Lower lobe of right lung (tissue), 2 donors: ENCODE measurements at regions not wholly inside any gene's neighbourhood (a gene's known extent, or its start where the extent isn't known, plus 50 kb on each side); places are given as distances from the start of the nearest gene placed in this dataset.
"Not testable (repeated sequence)": the region's sequence is repeated elsewhere in the genome, so short reads cannot be mapped to it uniquely, and the experiment has no call there.

Experiments used
- ATAC-seq, 2 donors: fragments of 200-7000 bp; cut with Tn5 transposase; one replicate each; pipeline ENCODE4 v1.9.1; 2020 to 2022; ENCODE audit warnings: mild to moderate bottlenecking in 2 of 2, moderate library complexity in 2 of 2
- DNase-seq: peaks from one replicate; pipeline ENCODE4 v3.0.0-alpha.2; 2020
- H3K27ac ChIP-seq: fragments of 200-600 bp; one replicate; pipeline ENCODE4 v1.8.0; 2022
- H3K27me3 ChIP-seq: fragments of 200-600 bp; one replicate; pipeline ENCODE4 v1.8.0; 2022; ENCODE audit warnings: low read depth
- H3K36me3 ChIP-seq: fragments of 200-600 bp; one replicate; pipeline ENCODE4 v1.8.0; 2022; ENCODE audit warnings: mild to moderate bottlenecking
- H3K4me1 ChIP-seq: fragments of 200-600 bp; one replicate; pipeline ENCODE4 v1.8.0; 2022
- H3K4me3 ChIP-seq: fragments of 200-600 bp; one replicate; pipeline ENCODE4 v1.8.0; 2022; ENCODE audit warnings: mild to moderate bottlenecking
- H3K9me3 ChIP-seq: fragments of 200-600 bp; one replicate; pipeline ENCODE4 v1.8.0; 2022
- intact Hi-C: fragments of 100-400 bp; cut with DNase I; formaldehyde crosslinking; loops from one replicate; pipeline ENCODE4 v1.11.0; 2022
- TF ChIP-seq, protein P1 (sequence below): fragments of 200-600 bp; IDR thresholded peaks from one replicate; pipeline ENCODE4 v1.8.0; 2022; ENCODE audit warnings: antibody characterized with exemption, mild to moderate bottlenecking
- donor health status: DM: no; HTN: yes; CAD: no; lungs with severe emphysema.

DNA sequence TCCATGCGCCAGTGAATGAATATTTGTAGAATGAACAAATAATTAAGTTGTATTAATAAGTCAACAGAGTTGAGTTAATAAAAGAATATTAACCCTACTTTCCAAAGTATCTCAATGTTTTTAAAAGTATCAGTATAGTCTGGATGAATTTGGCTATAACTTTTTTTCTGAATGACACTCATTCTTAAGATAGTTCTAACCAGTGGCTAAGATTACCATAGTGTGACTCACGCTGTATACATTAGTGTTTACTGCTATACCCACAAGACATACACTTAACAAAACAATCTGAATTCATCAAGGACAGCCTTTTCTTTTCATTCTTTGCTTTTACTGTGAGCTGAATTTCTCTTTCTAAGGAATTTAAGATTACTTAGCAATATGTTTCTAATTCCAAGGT is 77.0 kb upstream of the PDE1A start:
- TF ChIP-seq, protein P1, sequence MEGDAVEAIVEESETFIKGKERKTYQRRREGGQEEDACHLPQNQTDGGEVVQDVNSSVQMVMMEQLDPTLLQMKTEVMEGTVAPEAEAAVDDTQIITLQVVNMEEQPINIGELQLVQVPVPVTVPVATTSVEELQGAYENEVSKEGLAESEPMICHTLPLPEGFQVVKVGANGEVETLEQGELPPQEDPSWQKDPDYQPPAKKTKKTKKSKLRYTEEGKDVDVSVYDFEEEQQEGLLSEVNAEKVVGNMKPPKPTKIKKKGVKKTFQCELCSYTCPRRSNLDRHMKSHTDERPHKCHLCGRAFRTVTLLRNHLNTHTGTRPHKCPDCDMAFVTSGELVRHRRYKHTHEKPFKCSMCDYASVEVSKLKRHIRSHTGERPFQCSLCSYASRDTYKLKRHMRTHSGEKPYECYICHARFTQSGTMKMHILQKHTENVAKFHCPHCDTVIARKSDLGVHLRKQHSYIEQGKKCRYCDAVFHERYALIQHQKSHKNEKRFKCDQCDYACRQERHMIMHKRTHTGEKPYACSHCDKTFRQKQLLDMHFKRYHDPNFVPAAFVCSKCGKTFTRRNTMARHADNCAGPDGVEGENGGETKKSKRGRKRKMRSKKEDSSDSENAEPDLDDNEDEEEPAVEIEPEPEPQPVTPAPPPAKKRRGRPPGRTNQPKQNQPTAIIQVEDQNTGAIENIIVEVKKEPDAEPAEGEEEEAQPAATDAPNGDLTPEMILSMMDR: no peak
- H3K4me3 ChIP-seq: no peak overlapping the region
- no peaks in the 10 kb centered on the region for H3K27me3 ChIP-seq
- no peaks in the 10 kb centered on the region for H3K9me3 ChIP-seq
- intact Hi-C loops: no loop called here
- no peak overlapping the region for H3K27ac ChIP-seq
- DNase-seq: no peak
- ATAC-seq: no peak
- no peaks in the 10 kb centered on the region for H3K36me3 ChIP-seq
- no peaks in the 10 kb centered on the region for H3K4me1 ChIP-seq

DNA sequence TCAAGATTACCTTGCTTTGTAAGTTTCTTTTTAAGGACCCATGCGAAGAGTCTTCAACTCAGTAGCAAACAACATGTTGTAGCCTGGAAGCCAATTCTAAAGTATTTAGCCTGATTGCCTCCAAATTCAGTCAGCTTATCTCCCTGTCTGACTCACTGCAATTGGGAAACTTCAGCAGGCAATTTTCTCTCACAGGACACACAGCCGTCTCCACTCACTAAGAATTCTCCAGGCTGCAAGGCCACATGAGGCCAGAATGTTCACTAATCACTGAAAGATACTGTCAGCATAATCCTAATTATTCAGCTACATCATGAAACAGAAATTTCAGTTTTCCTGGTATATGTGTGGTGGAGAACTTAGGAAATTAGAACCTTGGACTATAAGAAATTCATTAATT is 78.1 kb upstream of the PDE1A start:
- H3K27ac ChIP-seq: no peak overlapping the region
- no peaks in the 10 kb centered on the region for H3K4me1 ChIP-seq
- TF ChIP-seq, protein P1: no peak
- DNase-seq: no peak
- ATAC-seq: peak in 1 of 2 donors; percentile 37
- no peaks in the 10 kb centered on the region for H3K9me3 ChIP-seq
- intact Hi-C loops: no loop called here
- H3K36me3 ChIP-seq: no peaks in the 10 kb centered on the region
- H3K27me3 ChIP-seq: no peaks in the 10 kb centered on the region
- H3K4me3 ChIP-seq: no peak overlapping the region

GRCh38 chr2:182506606-182507005 is 79.8 kb upstream of the PDE1A start:
- DNase-seq: no peak
- H3K4me3 ChIP-seq: no peak overlapping the region
- intact Hi-C loops: no loop called here
- H3K9me3 ChIP-seq: no peaks in the 10 kb centered on the region
- no peaks in the 10 kb centered on the region for H3K27me3 ChIP-seq
- H3K4me1 ChIP-seq: no peaks in the 10 kb centered on the region
- no peak overlapping the region for H3K27ac ChIP-seq
- no peak for ATAC-seq
- no peaks in the 10 kb centered on the region for H3K36me3 ChIP-seq
- TF ChIP-seq, protein P1: no peak

DNA sequence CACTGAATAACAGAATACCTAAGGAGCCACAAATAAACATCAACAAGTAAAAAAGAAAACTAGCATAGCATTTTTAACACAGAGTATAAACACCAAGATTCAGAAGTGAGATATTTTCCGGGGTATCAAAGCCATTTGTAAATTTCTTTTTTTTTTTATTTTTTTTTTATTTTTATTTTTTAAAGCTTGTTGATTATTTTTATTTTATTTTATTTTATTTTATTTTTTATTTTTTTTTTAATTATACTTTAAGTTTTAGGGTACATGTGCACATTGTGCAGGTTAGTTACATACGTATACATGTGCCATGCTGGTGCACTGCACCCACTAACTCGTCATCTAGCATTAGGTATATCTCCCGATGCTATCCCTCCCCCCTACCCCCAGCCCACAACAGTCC is 81.7 kb upstream of the PDE1A start:
- ATAC-seq, H3K4me1 ChIP-seq, intact Hi-C loops, H3K27me3 ChIP-seq, H3K36me3 ChIP-seq, H3K9me3 ChIP-seq, H3K27ac ChIP-seq, DNase-seq, H3K4me3 ChIP-seq: not testable (repeated sequence)

- H3K4me3 ChIP-seq: no peak overlapping the region
- TF ChIP-seq, protein P1: no peak
- no peak overlapping the region for H3K27ac ChIP-seq
- H3K4me1 ChIP-seq: no peaks in the 10 kb centered on the region
- H3K27me3 ChIP-seq: no peaks in the 10 kb centered on the region
- ATAC-seq (no peak), DNase-seq (no peak)
- no peaks in the 10 kb centered on the region for H3K36me3 ChIP-seq
- no peaks in the 10 kb centered on the region for H3K9me3 ChIP-seq
- intact Hi-C loops: no loop called here
Observed at GRCh38 chr2:182509216-182509615, 82.4 kb upstream of the PDE1A start.

- intact Hi-C loops: no loop called here
- H3K4me1 ChIP-seq: no peaks in the 10 kb centered on the region
- TF ChIP-seq, protein P1: no peak
- DNase-seq (no peak), ATAC-seq (no peak)
- no peaks in the 10 kb centered on the region for H3K36me3 ChIP-seq
- H3K9me3 ChIP-seq: no peaks in the 10 kb centered on the region
- H3K27ac ChIP-seq: no peak overlapping the region
- H3K4me3 ChIP-seq: no peak overlapping the region
- H3K27me3 ChIP-seq: no peaks in the 10 kb centered on the region
Observed at GRCh38 chr2:182521453-182522404, 94.9 kb upstream of the PDE1A start.
